ENCODE measurements at regions not wholly inside any gene's neighbourhood (a gene's known extent, or its start where the extent isn't known, plus 50 kb on each side); places are given as distances from the start of the nearest gene placed in this dataset.

GRCh38 chr16:54689072-54689865 is 241.4 kb upstream of the IRX5 start:
- H3K79me2 ChIP-seq (ENCODE audit: control insufficient read depth, insufficient read depth, low read length, unreplicated experiment): no peaks in the 10 kb centered on the region
- no peak overlapping the region for H2AFZ ChIP-seq (ENCODE audit: low read length, unreplicated experiment)
- no peak overlapping the region for H3K27ac ChIP-seq (ENCODE audit: low read depth, low read length)
- no peaks in the 10 kb centered on the region for H3K4me1 ChIP-seq (ENCODE audit: control insufficient read depth, insufficient read depth, low read length, unreplicated experiment)
- no peaks in the 10 kb centered on the region for H3K36me3 ChIP-seq (ENCODE audit: insufficient read depth, low read length)
- H3K27me3 ChIP-seq (ENCODE audit: insufficient read depth, low read length): peaks cover 9% of the 10 kb centered on the region; the same call in 1 of the 2 replicates
- no peak overlapping the region for H3K4me3 ChIP-seq (ENCODE audit: low read depth, low read length)

GRCh38 chr16:54688339-54688738 is 242.3 kb upstream of the IRX5 start:
- Histone ChIP-seq H3K4me3 (ENCODE audit: low read depth, low read length) (no peak overlapping the region), H3K36me3 (ENCODE audit: insufficient read depth, low read length) (no peaks in the 10 kb centered on the region), H2AFZ (ENCODE audit: low read length, unreplicated experiment) (no peak overlapping the region), H3K27me3 (ENCODE audit: insufficient read depth, low read length) (peaks cover 16% of the 10 kb centered on the region; the same call in 1 of the 2 replicates), H3K79me2 (ENCODE audit: control insufficient read depth, insufficient read depth, low read length, unreplicated experiment) (no peaks in the 10 kb centered on the region), H3K4me1 (ENCODE audit: control insufficient read depth, insufficient read depth, low read length, unreplicated experiment) (no peaks in the 10 kb centered on the region), H3K27ac (ENCODE audit: low read depth, low read length) (no peak overlapping the region)

DNA sequence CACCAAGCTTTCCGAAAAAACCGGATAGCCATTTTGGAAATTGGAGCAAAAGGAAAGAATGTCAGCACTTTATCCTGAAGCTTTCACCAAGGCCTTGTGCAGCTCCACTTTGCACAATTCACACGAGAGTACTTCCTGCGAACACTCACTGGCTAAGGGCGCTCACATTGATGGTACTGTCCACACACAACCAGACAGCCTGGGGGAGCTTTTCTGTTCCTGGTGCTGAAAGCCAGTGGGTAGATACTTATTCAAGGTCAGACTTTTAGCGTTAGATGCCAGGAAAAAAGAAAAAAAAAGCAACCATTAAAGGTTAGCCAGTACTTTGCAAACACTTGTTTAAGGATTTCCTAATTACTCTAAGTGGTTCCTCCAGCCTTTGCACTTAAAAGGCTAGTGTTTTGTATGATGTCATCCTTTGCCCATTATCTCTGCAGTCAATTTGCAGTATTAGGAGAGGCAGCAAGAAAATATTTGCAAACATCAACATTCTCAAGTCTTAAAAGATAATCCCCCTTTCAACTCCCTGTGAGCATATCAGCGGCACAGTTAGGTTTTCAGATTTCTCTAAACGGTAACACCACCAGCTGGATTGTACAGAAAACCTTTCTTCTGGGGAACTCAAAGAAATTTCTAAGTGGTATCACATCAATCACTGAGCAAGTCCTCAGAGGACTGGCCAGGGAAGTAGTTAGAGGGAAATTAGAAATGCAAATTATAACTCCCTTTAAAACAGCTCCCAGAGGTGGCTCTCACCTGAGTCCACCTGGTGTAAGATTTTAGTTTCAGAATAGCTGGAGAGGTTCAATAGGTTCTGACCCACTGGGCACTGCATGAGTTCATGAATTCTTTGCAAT is 243.4 kb upstream of the IRX5 start:
- no peak overlapping the region for H2AFZ ChIP-seq (ENCODE audit: low read length, unreplicated experiment)
- peaks cover 18% of the 10 kb centered on the region; the same call in 1 of the 2 replicates for H3K27me3 ChIP-seq (ENCODE audit: insufficient read depth, low read length)
- no peaks in the 10 kb centered on the region for H3K36me3 ChIP-seq (ENCODE audit: insufficient read depth, low read length)
- H3K4me3 ChIP-seq (ENCODE audit: low read depth, low read length): no peak overlapping the region
- no peak overlapping the region for H3K27ac ChIP-seq (ENCODE audit: low read depth, low read length)
- no peaks in the 10 kb centered on the region for H3K79me2 ChIP-seq (ENCODE audit: control insufficient read depth, insufficient read depth, low read length, unreplicated experiment)
- no peaks in the 10 kb centered on the region for H3K4me1 ChIP-seq (ENCODE audit: control insufficient read depth, insufficient read depth, low read length, unreplicated experiment)

GRCh38 chr16:54685682-54686081 is 245.0 kb upstream of the IRX5 start:
- no peak overlapping the region for H3K4me3 ChIP-seq (ENCODE audit: low read depth, low read length)
- H2AFZ ChIP-seq (ENCODE audit: low read length, unreplicated experiment): no peak overlapping the region
- peaks cover 13% of the 10 kb centered on the region; the same call in 1 of the 2 replicates for H3K27me3 ChIP-seq (ENCODE audit: insufficient read depth, low read length)

DNA sequence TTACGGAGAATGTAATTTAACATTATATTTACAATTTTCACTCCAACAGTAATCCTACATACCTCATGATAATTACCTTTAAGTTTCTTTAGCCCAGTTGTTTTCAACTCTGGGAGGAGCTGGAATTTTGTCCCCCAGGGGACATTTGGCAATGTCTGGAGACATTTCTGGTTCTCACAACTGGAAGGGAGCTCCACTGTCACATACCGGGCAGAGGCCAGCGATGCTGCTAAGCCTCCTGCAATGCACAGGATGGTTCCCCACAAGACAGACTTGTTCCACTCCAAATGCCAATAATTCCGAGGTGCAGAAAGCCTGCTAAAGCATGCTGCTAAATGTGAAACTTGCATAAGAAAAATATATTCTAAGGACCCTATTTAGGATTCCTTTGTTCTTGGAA is 251.1 kb upstream of the IRX5 start:
- H2AFZ ChIP-seq (ENCODE audit: low read length, unreplicated experiment): no peak overlapping the region
- H3K27me3 ChIP-seq (ENCODE audit: insufficient read depth, low read length): peaks cover 16% of the 10 kb centered on the region; the same call in 1 of the 2 replicates
- no peak overlapping the region for H3K4me3 ChIP-seq (ENCODE audit: low read depth, low read length)

More at GRCh38 chr16:54685682-54686081, 245.0 kb upstream of the IRX5 start:
- H3K27ac ChIP-seq (ENCODE audit: low read depth, low read length): no peak overlapping the region
- H3K4me1 ChIP-seq (ENCODE audit: control insufficient read depth, insufficient read depth, low read length, unreplicated experiment): no peaks in the 10 kb centered on the region
- H3K36me3 ChIP-seq (ENCODE audit: insufficient read depth, low read length): no peaks in the 10 kb centered on the region
- H3K79me2 ChIP-seq (ENCODE audit: control insufficient read depth, insufficient read depth, low read length, unreplicated experiment): no peaks in the 10 kb centered on the region

DNA sequence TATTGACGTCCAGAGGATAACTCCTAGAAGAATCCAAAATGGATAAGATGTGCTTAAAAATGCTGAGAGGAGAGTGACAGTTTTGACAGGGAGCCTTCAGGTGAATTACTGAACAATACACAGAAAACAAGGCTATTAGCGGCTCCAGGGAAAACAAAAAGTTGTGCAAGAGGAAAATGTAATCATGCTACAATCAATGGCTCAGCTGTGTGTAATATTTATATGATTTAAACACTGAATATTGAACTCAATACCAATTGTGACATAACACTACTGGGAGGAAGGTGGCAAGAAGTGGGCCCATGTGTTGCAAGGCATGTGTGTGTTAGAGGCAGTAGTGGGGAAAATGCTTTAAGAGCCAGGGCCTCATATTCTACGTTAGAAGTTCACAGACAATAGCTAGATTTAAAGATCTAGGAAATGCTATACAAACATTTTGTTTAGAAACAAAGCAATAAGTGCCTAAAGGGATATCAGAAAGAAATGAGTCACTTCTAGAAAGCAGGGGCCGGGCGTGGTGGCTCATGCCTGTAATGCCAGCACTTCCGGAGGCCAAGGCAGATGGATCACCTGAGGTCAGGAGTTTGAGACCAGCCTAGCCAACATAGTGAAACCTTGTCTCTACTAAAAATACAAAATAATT is 253.2 kb upstream of the IRX5 start:
- H3K36me3 ChIP-seq (ENCODE audit: insufficient read depth, low read length): no peaks in the 10 kb centered on the region

More for the DNA sequence above, 251.1 kb upstream of the IRX5 start:
- H3K27ac ChIP-seq (ENCODE audit: low read depth, low read length): no peak overlapping the region
- H3K4me1 ChIP-seq (ENCODE audit: control insufficient read depth, insufficient read depth, low read length, unreplicated experiment): no peaks in the 10 kb centered on the region
- no peaks in the 10 kb centered on the region for H3K79me2 ChIP-seq (ENCODE audit: control insufficient read depth, insufficient read depth, low read length, unreplicated experiment)
- no peaks in the 10 kb centered on the region for H3K36me3 ChIP-seq (ENCODE audit: insufficient read depth, low read length)

GRCh38 chr16:54673313-54673712 is 257.4 kb upstream of the IRX5 start:
- no peak overlapping the region for H3K27ac ChIP-seq (ENCODE audit: low read depth, low read length)
- H3K4me1 ChIP-seq (ENCODE audit: control insufficient read depth, insufficient read depth, low read length, unreplicated experiment): no peaks in the 10 kb centered on the region
- H3K36me3 ChIP-seq (ENCODE audit: insufficient read depth, low read length): no peaks in the 10 kb centered on the region
- no peak overlapping the region for H2AFZ ChIP-seq (ENCODE audit: low read length, unreplicated experiment)
- no peak overlapping the region for H3K4me3 ChIP-seq (ENCODE audit: low read depth, low read length)
- H3K79me2 ChIP-seq (ENCODE audit: control insufficient read depth, insufficient read depth, low read length, unreplicated experiment): no peaks in the 10 kb centered on the region
- peaks cover 6% of the 10 kb centered on the region; the same call in 1 of the 2 replicates for H3K27me3 ChIP-seq (ENCODE audit: insufficient read depth, low read length)

More for the DNA sequence above, 253.2 kb upstream of the IRX5 start:
- Histone ChIP-seq H3K4me3 (ENCODE audit: low read depth, low read length) (no peak overlapping the region), H2AFZ (ENCODE audit: low read length, unreplicated experiment) (no peak overlapping the region), H3K27me3 (ENCODE audit: insufficient read depth, low read length) (peaks cover 6% of the 10 kb centered on the region; the same call in 1 of the 2 replicates), H3K79me2 (ENCODE audit: control insufficient read depth, insufficient read depth, low read length, unreplicated experiment) (no peaks in the 10 kb centered on the region), H3K27ac (ENCODE audit: low read depth, low read length) (no peak overlapping the region), H3K4me1 (ENCODE audit: control insufficient read depth, insufficient read depth, low read length, unreplicated experiment) (no peaks in the 10 kb centered on the region)

- peaks cover 6% of the 10 kb centered on the region; the same call in 1 of the 2 replicates for H3K27me3 ChIP-seq (ENCODE audit: insufficient read depth, low read length)
- no peak overlapping the region for H2AFZ ChIP-seq (ENCODE audit: low read length, unreplicated experiment)
- no peak overlapping the region for H3K4me3 ChIP-seq (ENCODE audit: low read depth, low read length)
- no peak overlapping the region for H3K27ac ChIP-seq (ENCODE audit: low read depth, low read length)
- H3K79me2 ChIP-seq (ENCODE audit: control insufficient read depth, insufficient read depth, low read length, unreplicated experiment): no peaks in the 10 kb centered on the region
- no peaks in the 10 kb centered on the region for H3K4me1 ChIP-seq (ENCODE audit: control insufficient read depth, insufficient read depth, low read length, unreplicated experiment)
- no peaks in the 10 kb centered on the region for H3K36me3 ChIP-seq (ENCODE audit: insufficient read depth, low read length)
Observed at GRCh38 chr16:54672500-54672899, 258.2 kb upstream of the IRX5 start.

DNA sequence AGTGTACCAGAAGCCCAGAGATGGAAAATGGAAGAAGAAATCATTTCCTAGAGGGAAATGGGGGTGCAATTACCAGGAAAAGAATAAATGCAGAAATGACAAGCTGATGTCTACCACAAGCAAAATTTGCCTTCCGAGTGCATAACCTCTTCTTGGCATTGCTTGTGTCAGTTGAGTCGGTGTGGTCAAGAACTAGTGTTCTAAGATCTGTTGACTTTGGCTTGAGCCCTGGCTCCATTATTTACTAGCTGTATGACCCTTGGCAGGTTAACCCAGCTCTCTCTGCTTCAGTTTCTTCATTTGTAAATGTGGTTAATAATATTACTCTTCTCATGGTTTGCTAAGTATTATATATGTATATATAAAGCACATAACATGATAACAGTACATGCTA is 273.0 kb upstream of the IRX5 start:
- Histone ChIP-seq H2AFZ (ENCODE audit: low read length, unreplicated experiment) (no peak overlapping the region), H3K4me1 (ENCODE audit: control insufficient read depth, insufficient read depth, low read length, unreplicated experiment) (no peaks in the 10 kb centered on the region), H3K27me3 (ENCODE audit: insufficient read depth, low read length) (no peaks in the 10 kb centered on the region), H3K4me3 (ENCODE audit: low read depth, low read length) (peak overlapping the region; percentile 29; the same call in 1 of the 2 replicates), H3K36me3 (ENCODE audit: insufficient read depth, low read length) (no peaks in the 10 kb centered on the region), H3K27ac (ENCODE audit: low read depth, low read length) (no peak overlapping the region), H3K79me2 (ENCODE audit: control insufficient read depth, insufficient read depth, low read length, unreplicated experiment) (no peaks in the 10 kb centered on the region)

GRCh38 chr16:54657058-54657708 is 273.5 kb upstream of the IRX5 start:
- no peaks in the 10 kb centered on the region for H3K79me2 ChIP-seq (ENCODE audit: control insufficient read depth, insufficient read depth, low read length, unreplicated experiment)
- H3K36me3 ChIP-seq (ENCODE audit: insufficient read depth, low read length): no peaks in the 10 kb centered on the region
- H3K4me1 ChIP-seq (ENCODE audit: control insufficient read depth, insufficient read depth, low read length, unreplicated experiment): no peaks in the 10 kb centered on the region
- no peak overlapping the region for H3K27ac ChIP-seq (ENCODE audit: low read depth, low read length)
- H3K4me3 ChIP-seq (ENCODE audit: low read depth, low read length): peak overlapping the region; percentile 29; the same call in 1 of the 2 replicates
- no peaks in the 10 kb centered on the region for H3K27me3 ChIP-seq (ENCODE audit: insufficient read depth, low read length)
- no peak overlapping the region for H2AFZ ChIP-seq (ENCODE audit: low read length, unreplicated experiment)
